HepG2 (cell line): ENCODE measurements at regions not wholly inside any gene's neighbourhood (a gene's known extent, or its start where the extent isn't known, plus 50 kb on each side); places are given as distances from the start of the nearest gene placed in this dataset.

ENCODE experiments used
- FLYWCH1 ChIP-seq: sonication (generic); formaldehyde crosslinking; IDR thresholded peaks from 2 replicates; pipeline ENCODE4 v1.8.1; 2023; ENCODE audit warnings: mild to moderate bottlenecking, missing genetic modification reagents
- FOXC1 ChIP-seq: sonication (generic); formaldehyde crosslinking; IDR thresholded peaks from 2 replicates; pipeline ENCODE4 v1.8.0; 2022; ENCODE audit warnings: mild to moderate bottlenecking, missing genetic modification reagents, borderline replicate concordance
- GPBP1L1 ChIP-seq: sonication (generic); formaldehyde crosslinking; IDR thresholded peaks from 2 replicates; pipeline ENCODE4 v1.5.0; 2020; ENCODE audit warnings: mild to moderate bottlenecking, missing genetic modification reagents
- KDM3A ChIP-seq: IDR thresholded peaks from 2 replicates; pipeline ENCODE4 v1.6.1; 2018; ENCODE audit warnings: low read depth, missing compliant biosample characterization
- U2AF2 ChIP-seq: fragments of 200-400 bp; formaldehyde crosslinking; IDR thresholded peaks from 2 replicates; pipeline ENCODE4 v1.6.1; 2017; ENCODE audit warnings: low read depth, mild to moderate bottlenecking, low read length
- USF2 ChIP-seq, 2 experiments: sonication (generic) in 1 of 2; formaldehyde crosslinking in 1 of 2; IDR thresholded peaks; 2 replicates each; pipeline versions ENCODE4 v1.5.1 to v1.6.1; 2011 to 2020; ENCODE audit warnings: borderline replicate concordance in 1 of 2, low read depth in 1 of 2, low read length in 1 of 2, mild to moderate bottlenecking in 1 of 2, missing genetic modification reagents in 1 of 2, moderate library complexity in 1 of 2
- ZHX1 ChIP-seq: sonication (generic); formaldehyde crosslinking; IDR thresholded peaks from 2 replicates; pipeline ENCODE4 v1.8.1; 2022; ENCODE audit warnings: low read depth, mild to moderate bottlenecking, missing genetic modification reagents
- ZNF430 ChIP-seq: sonication (generic); formaldehyde crosslinking; IDR thresholded peaks from 2 replicates; pipeline ENCODE4 v1.9.0; 2021; ENCODE audit warnings: mild to moderate bottlenecking, missing genetic modification reagents
- ZNF468 ChIP-seq: sonication (generic); formaldehyde crosslinking; IDR thresholded peaks from 2 replicates; pipeline ENCODE4 v1.8.0; 2022; ENCODE audit warnings: mild to moderate bottlenecking, moderate library complexity, missing genetic modification reagents
- TF ChIP-seq, protein P1 (sequence below): sonication (generic); formaldehyde crosslinking; IDR thresholded peaks from 2 replicates; pipeline ENCODE4 v1.5.0; 2020; ENCODE audit warnings: mild to moderate bottlenecking, missing genetic modification reagents, moderate library complexity

DNA sequence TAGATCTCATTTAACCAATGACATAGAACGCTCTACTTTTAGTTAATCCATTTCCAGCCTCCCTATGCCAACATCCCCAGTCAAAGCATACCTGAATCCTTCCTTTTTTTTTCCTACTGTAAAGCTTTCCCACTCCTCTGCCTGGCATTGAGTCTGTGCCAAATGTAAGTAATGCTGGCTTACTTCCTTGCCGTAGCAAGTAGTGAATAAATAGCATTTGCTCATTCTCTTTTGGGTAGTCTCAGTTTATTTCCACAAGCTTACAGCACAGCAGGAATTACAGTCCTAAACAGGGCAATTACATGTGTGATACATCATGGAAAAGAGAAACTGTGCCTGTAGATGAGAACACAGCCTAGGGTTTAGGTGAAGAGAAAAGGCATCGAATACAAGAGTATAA, 352.6 kb upstream of the NEGR1 start:
- TF ChIP-seq USF2 (IDR thresholded peaks at IDR 0.05; ENCODE audit: low read depth, low read length) (no peak), USF2 (CRISPR knock-in tag; IDR thresholded peaks at IDR 0.05; ENCODE audit: borderline replicate concordance) (no peak), ZNF430 (CRISPR knock-in tag) (no peak), ZHX1 (CRISPR knock-in tag) (no peak), GPBP1L1 (no peak), FOXC1 (CRISPR knock-in tag) (no peak), ZNF468 (no peak), KDM3A (CRISPR knock-in tag) (no peak), U2AF2 (no peak), FLYWCH1 (CRISPR knock-in tag) (no peak)
- TF ChIP-seq, protein P1, sequence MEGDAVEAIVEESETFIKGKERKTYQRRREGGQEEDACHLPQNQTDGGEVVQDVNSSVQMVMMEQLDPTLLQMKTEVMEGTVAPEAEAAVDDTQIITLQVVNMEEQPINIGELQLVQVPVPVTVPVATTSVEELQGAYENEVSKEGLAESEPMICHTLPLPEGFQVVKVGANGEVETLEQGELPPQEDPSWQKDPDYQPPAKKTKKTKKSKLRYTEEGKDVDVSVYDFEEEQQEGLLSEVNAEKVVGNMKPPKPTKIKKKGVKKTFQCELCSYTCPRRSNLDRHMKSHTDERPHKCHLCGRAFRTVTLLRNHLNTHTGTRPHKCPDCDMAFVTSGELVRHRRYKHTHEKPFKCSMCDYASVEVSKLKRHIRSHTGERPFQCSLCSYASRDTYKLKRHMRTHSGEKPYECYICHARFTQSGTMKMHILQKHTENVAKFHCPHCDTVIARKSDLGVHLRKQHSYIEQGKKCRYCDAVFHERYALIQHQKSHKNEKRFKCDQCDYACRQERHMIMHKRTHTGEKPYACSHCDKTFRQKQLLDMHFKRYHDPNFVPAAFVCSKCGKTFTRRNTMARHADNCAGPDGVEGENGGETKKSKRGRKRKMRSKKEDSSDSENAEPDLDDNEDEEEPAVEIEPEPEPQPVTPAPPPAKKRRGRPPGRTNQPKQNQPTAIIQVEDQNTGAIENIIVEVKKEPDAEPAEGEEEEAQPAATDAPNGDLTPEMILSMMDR, result no peak
